GM12892 (cell line): ENCODE measurements at regions not wholly inside any gene's neighbourhood (a gene's known extent, or its start where the extent isn't known, plus 50 kb on each side); places are given as distances from the start of the nearest gene placed in this dataset.

ENCODE experiments used
- DNase-seq: peaks from one replicate; pipeline ENCODE4 v3.0.0; 2011; ENCODE audit not compliant: insufficient read length
- FAIRE-seq: peaks from 2 replicates; lab custom pipeline; 2011; peaks lifted over from hg19 to GRCh38; lab: Jason Lieb, UNC
- POLR2A ChIP-seq: IDR thresholded peaks from 2 replicates; pipeline ENCODE4 v1.6.1; 2011; ENCODE audit warnings: low read depth, low read length, control low read depth
- POLR2AphosphoS5 ChIP-seq: IDR thresholded peaks from 2 replicates; pipeline ENCODE4 v1.6.1; 2011; ENCODE audit warnings: low read depth, low read length, control low read depth
- TAF1 ChIP-seq: IDR thresholded peaks from 2 replicates; pipeline ENCODE4 v1.6.1; 2011; ENCODE audit warnings: low read depth, mild to moderate bottlenecking, control low read depth, low read length, borderline replicate concordance

DNA sequence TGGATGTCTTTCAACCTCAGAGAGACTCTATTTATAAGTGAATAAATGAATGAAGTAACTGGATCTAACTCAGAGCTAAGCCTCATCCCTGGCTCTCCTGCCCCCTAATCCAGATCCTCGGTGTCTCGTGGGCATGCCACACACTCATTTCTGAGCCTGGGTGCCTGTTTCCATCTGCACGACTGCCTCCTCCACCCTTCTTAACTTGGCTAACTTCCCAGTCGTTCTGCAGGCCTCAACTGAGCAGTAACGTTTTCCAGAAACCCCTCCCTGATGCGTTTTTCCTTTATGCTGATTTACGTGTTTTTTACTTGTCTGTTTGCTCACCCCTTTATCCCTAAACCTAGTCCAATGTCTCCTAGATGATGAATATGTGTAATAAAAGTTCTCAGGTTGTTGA is 186.9 kb upstream of the HS3ST1 start:
- TF ChIP-seq POLR2AphosphoS5 (no peak), POLR2A (no peak), TAF1 (no peak)
- FAIRE-seq (no peak), DNase-seq (no peak)

DNA sequence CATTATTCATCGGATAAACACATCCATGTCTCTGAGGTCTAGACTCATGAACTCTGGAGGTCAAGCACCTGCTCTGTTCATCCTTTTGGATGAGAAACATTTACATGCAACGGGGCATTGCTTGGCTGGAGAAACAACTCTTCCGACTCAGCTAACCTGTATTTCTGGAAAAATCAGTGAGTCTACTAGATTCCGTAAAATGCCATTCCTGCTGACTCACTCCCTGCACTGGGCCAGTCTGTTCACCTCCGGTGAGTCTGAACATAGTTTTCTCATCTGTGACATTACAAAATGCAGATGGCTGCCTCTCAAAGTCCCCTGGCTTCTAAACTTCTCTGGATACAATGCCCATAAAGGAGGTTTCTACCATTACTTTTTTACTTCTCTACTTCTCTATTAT is 185.7 kb upstream of the HS3ST1 start:
- no peak for TF ChIP-seq POLR2A
- no peak for TF ChIP-seq POLR2AphosphoS5
- TF ChIP-seq TAF1 = no peak
- DNase-seq (no peak), FAIRE-seq (no peak)

DNA sequence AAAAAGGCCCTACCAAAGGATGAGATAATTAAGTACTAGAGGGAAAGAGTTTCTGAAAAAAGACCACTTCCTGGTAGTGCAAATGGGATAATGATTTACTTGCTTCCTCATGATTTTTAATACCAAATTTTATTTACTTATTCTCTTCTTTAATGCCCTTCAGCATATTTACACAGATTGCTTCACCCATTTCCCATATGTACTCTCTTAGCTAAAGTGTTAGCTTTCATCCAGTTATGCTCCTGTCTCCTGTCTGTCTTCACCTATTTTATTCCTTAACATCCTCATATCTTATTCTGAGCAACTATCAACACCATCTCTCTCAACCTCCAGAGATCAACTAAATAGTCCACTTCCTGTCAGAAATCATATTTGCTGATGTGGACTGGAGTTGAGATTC is 183.2 kb upstream of the HS3ST1 start:
- TF ChIP-seq POLR2AphosphoS5 (no peak), POLR2A (no peak), TAF1 (no peak)
- DNase-seq (no peak), FAIRE-seq (no peak)

DNA sequence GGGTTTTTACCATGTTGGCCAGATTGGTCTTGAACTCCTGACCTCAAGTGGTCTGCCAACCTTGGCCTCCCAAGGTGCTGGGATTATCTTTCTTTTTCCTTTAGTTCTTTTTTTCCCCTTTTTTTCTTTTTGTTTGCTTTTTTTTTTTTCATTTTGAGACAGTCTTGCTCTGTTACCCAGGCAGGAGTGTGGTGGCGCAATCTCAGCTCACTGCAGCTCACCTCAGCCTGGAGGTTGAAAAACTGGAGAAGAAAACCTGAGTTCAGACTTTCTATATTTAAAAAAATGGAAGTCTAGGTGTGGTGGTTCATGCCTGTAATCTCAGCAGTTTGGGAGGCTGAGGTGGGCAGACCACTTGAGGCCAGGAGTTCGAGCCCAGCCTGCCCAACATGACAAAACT is 181.1 kb upstream of the HS3ST1 start:
- DNase-seq = no peak
- FAIRE-seq = no peak
- TF ChIP-seq TAF1 = no peak
- TF ChIP-seq POLR2AphosphoS5 = no peak
- TF ChIP-seq POLR2A = no peak

DNA sequence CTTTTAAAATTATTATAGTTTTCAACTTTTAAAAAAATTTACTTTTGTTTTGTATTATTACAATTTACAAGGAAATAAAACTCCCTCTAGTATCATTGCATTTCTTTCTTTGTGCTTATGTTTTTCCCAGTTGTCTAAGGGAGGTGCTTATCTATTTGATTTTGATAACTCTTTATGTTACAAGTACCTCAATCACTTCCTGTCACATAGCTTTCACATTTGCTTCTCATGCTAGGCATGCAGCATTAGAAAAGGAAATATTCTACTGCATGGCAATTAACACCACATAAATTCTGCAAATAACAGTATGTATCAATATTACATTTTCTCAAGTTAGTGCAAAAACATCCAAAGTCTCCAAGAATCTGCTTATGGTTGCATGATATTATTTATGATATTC is 180.3 kb upstream of the HS3ST1 start:
- DNase-seq (no peak), FAIRE-seq (no peak)
- no peak for TF ChIP-seq POLR2A
- TF ChIP-seq POLR2AphosphoS5 = no peak
- TF ChIP-seq TAF1 = no peak

DNA sequence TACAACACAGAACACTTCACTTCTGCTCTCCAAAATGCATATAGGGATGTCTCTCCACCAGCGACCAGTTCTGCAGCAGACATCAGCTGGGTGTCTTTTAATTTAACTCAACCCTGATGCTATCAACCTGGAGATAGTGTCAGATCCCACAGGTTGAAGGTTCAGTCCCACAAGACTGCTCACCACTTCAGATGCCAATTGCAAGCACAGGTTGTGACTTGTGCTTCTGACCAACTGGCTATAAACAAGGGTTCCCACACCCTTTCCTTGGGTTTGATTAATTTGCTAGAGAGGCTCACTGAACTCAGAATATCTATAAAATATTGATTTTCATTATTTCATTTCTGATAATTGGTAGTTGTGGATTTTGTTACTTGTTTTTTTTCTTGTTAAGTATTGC is 177.4 kb upstream of the HS3ST1 start:
- TF ChIP-seq POLR2A (no peak), TAF1 (no peak), POLR2AphosphoS5 (no peak)
- DNase-seq = no peak
- no peak for FAIRE-seq

DNA sequence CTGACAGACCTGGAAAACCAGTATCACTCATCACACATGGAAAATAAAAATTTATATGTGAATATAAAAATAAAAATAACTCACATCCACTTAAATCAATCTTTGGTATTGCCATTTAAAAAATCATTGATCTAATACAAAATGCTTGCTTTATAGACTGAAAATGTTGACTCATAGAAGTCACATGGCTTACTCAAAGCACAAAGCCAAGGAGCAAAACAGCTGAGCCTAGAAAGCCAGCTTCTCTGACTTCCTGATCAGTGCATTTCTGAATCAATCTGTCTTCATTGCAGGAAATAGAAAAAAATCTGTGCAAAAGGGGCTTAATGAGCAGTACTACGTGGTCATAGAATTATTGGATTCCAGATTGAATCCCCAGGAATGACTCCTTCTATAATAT is 176.9 kb upstream of the HS3ST1 start:
- no peak for FAIRE-seq
- TF ChIP-seq TAF1 = no peak
- no peak for TF ChIP-seq POLR2A
- TF ChIP-seq POLR2AphosphoS5 = no peak

DNA sequence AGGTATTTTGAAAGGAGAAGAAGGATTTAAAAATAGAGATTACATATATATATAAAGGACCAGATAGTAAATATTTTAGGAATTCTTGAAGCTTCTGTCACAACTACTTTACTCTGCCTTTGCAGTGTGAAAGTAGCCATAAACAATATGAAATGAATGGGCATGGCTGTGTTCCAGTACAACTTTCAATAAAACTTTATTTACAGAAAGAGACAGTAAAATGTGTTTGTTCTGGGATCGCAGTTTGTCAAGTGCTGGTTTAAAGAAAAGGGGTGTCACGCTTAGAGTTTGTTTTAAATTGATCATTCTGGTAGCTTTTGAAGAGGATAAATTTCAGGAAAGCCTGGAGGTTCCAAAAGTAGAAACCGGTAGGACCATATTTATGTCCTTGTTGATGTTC is 176.1 kb upstream of the HS3ST1 start:
- DNase-seq = no peak
- TF ChIP-seq POLR2AphosphoS5 (no peak), TAF1 (no peak), POLR2A (no peak)
- FAIRE-seq = no peak

More for the DNA sequence above, 176.9 kb upstream of the HS3ST1 start:
- DNase-seq = no peak

DNA sequence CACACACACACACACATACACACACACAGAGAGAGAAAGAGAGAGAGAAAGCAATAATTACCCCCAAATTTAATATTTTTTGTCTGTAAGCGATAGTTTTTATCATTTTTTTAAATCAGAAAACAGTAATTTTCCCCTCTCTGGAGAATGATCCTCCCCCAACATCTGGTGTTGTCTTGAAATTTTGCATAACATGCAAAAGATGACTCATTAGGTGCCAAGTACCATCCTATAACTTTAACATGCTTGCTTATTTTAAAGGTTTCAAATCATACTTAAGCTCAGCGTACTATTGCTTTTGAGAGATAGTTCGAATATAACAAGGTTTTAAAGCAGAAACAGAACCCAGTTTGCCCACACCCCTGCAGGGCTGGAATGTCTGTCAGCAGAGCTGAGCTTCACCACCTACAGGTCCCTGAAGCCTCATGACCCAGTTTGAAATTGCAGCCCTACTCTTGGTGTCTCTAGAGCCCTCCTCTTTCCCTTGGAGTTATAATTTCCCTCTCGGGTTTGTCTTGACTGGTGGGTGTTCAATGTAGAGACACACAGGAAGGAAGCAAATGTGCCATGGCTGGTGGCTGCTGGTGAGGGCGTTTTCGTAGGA is 175.0 kb upstream of the HS3ST1 start:
- no peak for TF ChIP-seq POLR2AphosphoS5
- TF ChIP-seq POLR2A = no peak
- no peak for TF ChIP-seq TAF1
- no peak for FAIRE-seq
- DNase-seq = no peak

DNA sequence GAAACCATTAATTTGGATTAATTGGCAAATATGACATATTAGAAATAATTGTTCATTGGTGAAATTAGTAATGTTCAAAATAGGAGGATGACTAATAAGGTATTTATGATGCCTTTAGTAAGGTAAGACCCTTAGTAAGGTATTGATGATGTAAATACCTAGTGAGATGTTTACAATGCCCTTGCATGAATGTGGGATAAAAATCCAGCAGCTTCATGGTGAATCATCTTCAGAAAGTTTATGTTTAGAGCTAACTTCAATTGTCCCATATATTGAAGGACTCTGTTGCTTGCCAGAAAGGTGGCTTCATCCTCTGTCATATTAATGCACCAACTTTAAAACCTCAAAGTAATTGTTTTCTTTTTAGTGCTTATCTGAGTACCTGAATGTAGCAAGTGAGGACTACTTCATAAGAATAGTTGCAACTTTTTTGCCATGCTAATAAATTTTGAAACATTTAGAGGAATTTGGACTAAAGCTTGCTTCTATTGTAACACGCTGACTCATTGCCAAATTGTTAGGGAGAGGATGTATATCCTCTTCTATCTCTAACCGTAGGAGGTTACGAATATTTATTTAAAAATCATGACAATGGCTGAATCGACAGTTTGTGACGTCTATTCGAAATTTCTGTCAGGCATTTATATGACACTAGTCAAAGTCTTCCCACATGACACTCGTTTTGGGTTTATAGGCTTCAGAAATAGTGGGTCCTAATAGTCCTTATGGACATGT is 174.1 kb upstream of the HS3ST1 start:
- TF ChIP-seq POLR2A = no peak
- TF ChIP-seq TAF1 = no peak
- no peak for TF ChIP-seq POLR2AphosphoS5
- FAIRE-seq = no peak

DNA sequence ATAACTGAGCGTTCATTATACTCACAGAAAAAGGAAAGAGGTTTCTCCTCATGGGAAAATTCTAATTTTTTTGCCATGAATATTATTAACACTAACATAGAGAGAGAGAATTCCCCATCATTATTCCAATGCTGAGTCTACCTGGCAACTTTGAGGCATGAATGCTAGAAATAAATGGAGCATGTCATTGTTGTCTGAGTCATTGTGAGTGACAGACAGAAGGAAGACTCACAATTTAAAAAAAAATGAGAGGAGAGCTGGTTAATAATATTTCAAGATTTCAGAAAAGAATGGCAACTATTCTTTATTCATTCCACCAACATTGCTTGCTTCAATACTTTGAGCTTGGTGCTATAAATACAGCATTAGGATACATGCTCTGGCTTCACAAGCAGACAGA is 170.4 kb upstream of the HS3ST1 start:
- TF ChIP-seq POLR2A (no peak), TAF1 (no peak), POLR2AphosphoS5 (no peak)
- DNase-seq (no peak), FAIRE-seq (no peak)

More for the DNA sequence above, 174.1 kb upstream of the HS3ST1 start:
- no peak for DNase-seq

DNA sequence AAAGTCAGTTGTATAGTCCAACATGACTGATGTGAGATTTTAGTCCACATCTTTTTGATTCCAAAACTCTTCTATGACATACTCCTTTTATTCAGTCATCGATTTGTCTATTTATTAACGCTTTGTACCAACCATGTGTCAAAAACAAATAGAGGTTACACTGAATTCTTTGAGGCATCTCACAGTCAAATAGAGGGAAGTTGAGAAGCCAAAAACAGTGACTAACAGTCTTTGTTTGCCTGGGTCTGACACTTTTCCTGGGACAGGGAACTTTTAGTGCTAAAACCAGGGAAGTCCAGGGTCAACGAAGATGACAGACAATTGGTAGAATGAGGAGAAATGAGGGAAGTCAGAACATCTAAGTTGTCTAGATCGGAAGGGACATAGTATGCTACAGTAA is 169.9 kb upstream of the HS3ST1 start:
- FAIRE-seq (no peak), DNase-seq (no peak)
- TF ChIP-seq POLR2A (no peak), TAF1 (no peak), POLR2AphosphoS5 (no peak)
